ENCODE measurements at regions not wholly inside any gene's neighbourhood (a gene's known extent, or its start where the extent isn't known, plus 50 kb on each side); places are given as distances from the start of the nearest gene placed in this dataset.
"Not testable (repeated sequence)": the region's sequence is repeated elsewhere in the genome, so short reads cannot be mapped to it uniquely, and the experiment has no call there.

- DNase-seq (ENCODE audit: low spot score) = no peak
Observed at GRCh38 chr1:194069168-194069830, 882.9 kb upstream of the B3GALT2 start.

GRCh38 chr1:194068446-194069167, 882.2 kb upstream of the B3GALT2 start:
- DNase-seq (ENCODE audit: low spot score) = no peak

GRCh38 chr1:194067772-194068171, 881.4 kb upstream of the B3GALT2 start:
- DNase-seq (ENCODE audit: low spot score) = no peak

- DNase-seq (ENCODE audit: low spot score) = no peak
Observed at GRCh38 chr1:194062962-194063361, 876.5 kb upstream of the B3GALT2 start.

- no peak for DNase-seq (ENCODE audit: low spot score)
Observed at GRCh38 chr1:194062526-194062925, 876.1 kb upstream of the B3GALT2 start.

GRCh38 chr1:194060481-194060880, 874.1 kb upstream of the B3GALT2 start:
- DNase-seq (ENCODE audit: low spot score) = no peak

GRCh38 chr1:194058268-194058667, 871.9 kb upstream of the B3GALT2 start:
- not testable (repeated sequence) for DNase-seq (ENCODE audit: low spot score)

GRCh38 chr1:194056169-194056568, 869.8 kb upstream of the B3GALT2 start:
- DNase-seq (ENCODE audit: low spot score) = no peak

GRCh38 chr1:194055536-194055935, 869.1 kb upstream of the B3GALT2 start:
- no peak for DNase-seq (ENCODE audit: low spot score)

GRCh38 chr1:194052514-194053338, 866.3 kb upstream of the B3GALT2 start:
- DNase-seq (ENCODE audit: low spot score) = no peak

- no peak for DNase-seq (ENCODE audit: low spot score)
Observed at GRCh38 chr1:194047921-194048320, 861.5 kb upstream of the B3GALT2 start.

GRCh38 chr1:194047206-194047605, 860.8 kb upstream of the B3GALT2 start:
- DNase-seq (ENCODE audit: low spot score) = no peak

GRCh38 chr1:194045416-194045815, 859.0 kb upstream of the B3GALT2 start:
- DNase-seq (ENCODE audit: low spot score) = no peak

- DNase-seq (ENCODE audit: low spot score) = no peak
Observed at GRCh38 chr1:194044892-194045291, 858.5 kb upstream of the B3GALT2 start.

GRCh38 chr1:194043984-194044755, 857.8 kb upstream of the B3GALT2 start:
- DNase-seq (ENCODE audit: low spot score) = no peak

- DNase-seq (ENCODE audit: low spot score) = no peak
Observed at GRCh38 chr1:194042736-194043135, 856.3 kb upstream of the B3GALT2 start.

- no peak for DNase-seq (ENCODE audit: low spot score)
Observed at GRCh38 chr1:194040496-194040895, 854.1 kb upstream of the B3GALT2 start.

- no peak for DNase-seq (ENCODE audit: low spot score)
Observed at GRCh38 chr1:194039578-194039977, 853.2 kb upstream of the B3GALT2 start.

GRCh38 chr1:194033646-194034045, 847.2 kb upstream of the B3GALT2 start:
- DNase-seq (ENCODE audit: low spot score) = no peak

GRCh38 chr1:194028002-194028401, 841.6 kb upstream of the B3GALT2 start:
- DNase-seq (ENCODE audit: low spot score) = no peak

GRCh38 chr1:194026422-194026821, 840.0 kb upstream of the B3GALT2 start:
- no peak for DNase-seq (ENCODE audit: low spot score)

GRCh38 chr1:194024659-194025058, 838.2 kb upstream of the B3GALT2 start:
- no peak for DNase-seq (ENCODE audit: low spot score)
